Peyer's patch (tissue), 4 donors: ENCODE measurements at regions not wholly inside any gene's neighbourhood (a gene's known extent, or its start where the extent isn't known, plus 50 kb on each side); places are given as distances from the start of the nearest gene placed in this dataset.

ENCODE experiments used
- POLR2A ChIP-seq, 2 donors: fragments of 450-650 bp; IDR thresholded peaks; one replicate each; pipeline ENCODE4 v1.5.1; 2017; ENCODE audit warnings: antibody characterized with exemption in 2 of 2, mild to moderate bottlenecking in 2 of 2, moderate library complexity in 2 of 2
- TF ChIP-seq, protein P1 (sequence below), 6 experiments: fragments of 450-650 bp in 4 of 6; fragments of 200-600 bp in 2 of 6; sonication (generic) in 1 of 6; IDR thresholded peaks; one replicate each; pipeline ENCODE4 v1.5.1; 2017 to 2019; ENCODE audit warnings: antibody characterized with exemption in 6 of 6, mild to moderate bottlenecking in 3 of 6, moderate library complexity in 1 of 6

DNA sequence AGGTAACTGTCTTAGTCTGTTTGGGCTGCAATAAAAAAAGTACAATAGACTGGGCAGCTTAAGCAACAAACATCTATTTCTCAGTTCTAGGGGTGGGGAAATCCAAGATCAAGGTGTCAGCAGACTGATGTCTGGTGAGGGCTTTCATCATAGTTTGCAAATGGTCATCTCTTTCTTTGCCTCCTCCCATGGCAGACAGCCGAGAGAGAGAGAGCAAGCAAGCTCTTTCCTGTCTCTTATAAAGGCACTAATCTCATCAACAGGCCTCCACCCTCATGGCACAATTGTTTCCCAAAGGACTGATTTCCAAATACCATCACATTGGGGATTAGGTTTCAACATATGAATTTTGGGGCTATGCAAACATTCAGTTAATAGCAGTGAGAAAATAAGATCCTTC lies 445.6 kb upstream of the FLRT2 start:
- no peak for TF ChIP-seq POLR2A (IDR thresholded peaks at IDR 0.05)
- TF ChIP-seq, protein P1, sequence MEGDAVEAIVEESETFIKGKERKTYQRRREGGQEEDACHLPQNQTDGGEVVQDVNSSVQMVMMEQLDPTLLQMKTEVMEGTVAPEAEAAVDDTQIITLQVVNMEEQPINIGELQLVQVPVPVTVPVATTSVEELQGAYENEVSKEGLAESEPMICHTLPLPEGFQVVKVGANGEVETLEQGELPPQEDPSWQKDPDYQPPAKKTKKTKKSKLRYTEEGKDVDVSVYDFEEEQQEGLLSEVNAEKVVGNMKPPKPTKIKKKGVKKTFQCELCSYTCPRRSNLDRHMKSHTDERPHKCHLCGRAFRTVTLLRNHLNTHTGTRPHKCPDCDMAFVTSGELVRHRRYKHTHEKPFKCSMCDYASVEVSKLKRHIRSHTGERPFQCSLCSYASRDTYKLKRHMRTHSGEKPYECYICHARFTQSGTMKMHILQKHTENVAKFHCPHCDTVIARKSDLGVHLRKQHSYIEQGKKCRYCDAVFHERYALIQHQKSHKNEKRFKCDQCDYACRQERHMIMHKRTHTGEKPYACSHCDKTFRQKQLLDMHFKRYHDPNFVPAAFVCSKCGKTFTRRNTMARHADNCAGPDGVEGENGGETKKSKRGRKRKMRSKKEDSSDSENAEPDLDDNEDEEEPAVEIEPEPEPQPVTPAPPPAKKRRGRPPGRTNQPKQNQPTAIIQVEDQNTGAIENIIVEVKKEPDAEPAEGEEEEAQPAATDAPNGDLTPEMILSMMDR (IDR thresholded peaks at IDR 0.05) = no peak
